NCI-H187 (cell line): ENCODE measurements at regions not wholly inside any gene's neighbourhood (a gene's known extent, or its start where the extent isn't known, plus 50 kb on each side); places are given as distances from the start of the nearest gene placed in this dataset.

ENCODE experiments used
- DNase-seq, 2 experiments: peaks; one replicate each; lab custom pipeline; 2025; lab: John Stamatoyannopoulos, UW

DNA sequence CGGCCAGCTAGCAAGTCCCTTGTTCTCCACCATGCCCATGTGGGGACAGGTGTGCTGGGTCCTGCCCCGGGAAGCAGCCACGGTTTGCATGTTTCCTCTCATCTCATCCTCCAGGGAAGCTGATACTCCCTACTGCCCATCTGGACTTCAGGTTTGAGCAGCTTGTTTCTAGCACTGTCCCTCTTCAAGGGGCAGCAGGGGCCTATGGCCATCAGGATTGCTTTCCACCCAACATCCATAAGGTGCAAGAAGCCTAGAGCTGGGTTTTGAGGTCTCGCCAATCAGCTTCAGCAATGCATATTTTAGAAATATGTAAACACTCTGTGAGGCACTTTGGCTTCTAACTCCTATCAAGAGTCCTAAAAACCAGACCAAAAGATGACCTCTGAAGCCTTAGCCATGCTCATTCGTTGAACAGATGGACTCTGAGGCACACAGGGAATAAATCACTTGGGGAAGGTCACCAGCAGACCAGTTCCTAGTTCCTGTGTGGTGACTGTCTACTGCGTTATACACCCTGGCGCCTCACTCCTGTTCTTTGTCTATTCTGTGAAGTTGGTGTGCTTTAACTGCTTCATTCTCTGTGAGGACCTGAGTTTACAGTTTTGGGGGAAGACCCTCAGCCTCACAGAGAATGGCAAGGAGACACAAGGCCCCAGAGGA is 192.6 kb upstream of the TWIST2 start:
- no peak for DNase-seq

GRCh38 chr2:238655974-238656722 is 191.7 kb upstream of the TWIST2 start:
- DNase-seq, result no peak

GRCh38 chr2:238657132-238658053 is 190.5 kb upstream of the TWIST2 start:
- DNase-seq, result no peak

- DNase-seq, result no peak
Measured at GRCh38 chr2:238658054-238658407, 189.9 kb upstream of the TWIST2 start.

DNA sequence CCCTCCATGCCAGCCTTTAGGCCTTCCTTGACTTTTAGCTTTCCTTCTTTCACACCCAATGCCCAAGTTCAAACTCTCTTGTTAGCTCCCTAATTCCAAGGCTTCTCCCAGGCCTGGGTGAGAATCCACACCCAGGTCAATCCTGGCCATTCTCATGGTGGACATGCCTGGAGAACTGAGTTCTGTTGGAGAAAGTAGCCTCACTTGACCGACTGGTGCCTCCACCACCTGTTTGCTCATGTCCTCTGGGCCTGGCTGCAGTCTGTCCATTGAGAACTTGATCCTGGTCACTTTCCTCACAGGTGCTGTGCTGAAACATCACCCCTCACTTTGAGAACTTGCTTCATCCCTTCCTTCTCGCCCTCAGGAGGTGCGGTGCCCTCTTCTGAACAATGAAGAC is 189.1 kb upstream of the TWIST2 start:
- no peak for DNase-seq

- DNase-seq, result no peak
Measured at GRCh38 chr2:238659231-238659630, 188.7 kb upstream of the TWIST2 start.

DNA sequence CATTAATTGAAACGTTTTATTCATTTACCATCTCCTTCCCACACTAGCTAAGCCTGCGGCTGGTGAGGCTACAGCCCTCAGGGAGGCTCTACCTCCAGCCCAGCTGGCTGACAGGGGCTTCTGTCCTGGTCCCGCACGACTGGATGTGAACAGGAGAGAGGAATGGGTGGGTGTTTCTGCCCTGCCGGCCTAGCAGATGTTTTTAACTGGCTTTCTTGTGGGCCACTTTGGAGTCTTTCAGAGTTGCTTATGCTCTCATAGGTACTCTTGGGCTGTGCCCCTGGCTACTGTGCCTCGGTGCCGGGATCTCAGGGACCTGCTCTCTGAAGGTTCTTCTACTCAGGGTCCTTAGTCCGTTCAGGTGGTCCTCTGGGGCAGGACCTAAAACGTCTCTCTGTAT is 184.3 kb upstream of the TWIST2 start:
- DNase-seq, result no peak

GRCh38 chr2:238665919-238666318 is 182.0 kb upstream of the TWIST2 start:
- no peak for DNase-seq

DNA sequence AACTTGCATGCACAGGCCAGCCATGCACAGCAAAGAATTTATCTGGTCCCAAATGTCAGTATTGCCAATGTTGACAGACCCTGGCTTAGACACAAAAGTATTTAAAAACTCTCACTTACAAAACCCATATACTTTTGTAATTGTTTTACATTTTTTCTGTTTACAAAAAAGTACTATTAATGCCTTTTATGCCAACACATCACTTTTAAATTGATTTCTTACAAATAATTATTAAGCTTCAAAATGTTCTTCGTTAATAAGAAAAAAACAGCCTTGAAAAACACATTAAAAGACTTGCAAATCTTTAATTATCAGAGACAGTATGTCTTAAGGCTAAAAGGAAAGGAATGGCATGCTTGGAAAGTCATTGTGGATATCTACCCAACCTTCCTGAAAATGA is 181.3 kb upstream of the TWIST2 start:
- DNase-seq, result no peak

DNA sequence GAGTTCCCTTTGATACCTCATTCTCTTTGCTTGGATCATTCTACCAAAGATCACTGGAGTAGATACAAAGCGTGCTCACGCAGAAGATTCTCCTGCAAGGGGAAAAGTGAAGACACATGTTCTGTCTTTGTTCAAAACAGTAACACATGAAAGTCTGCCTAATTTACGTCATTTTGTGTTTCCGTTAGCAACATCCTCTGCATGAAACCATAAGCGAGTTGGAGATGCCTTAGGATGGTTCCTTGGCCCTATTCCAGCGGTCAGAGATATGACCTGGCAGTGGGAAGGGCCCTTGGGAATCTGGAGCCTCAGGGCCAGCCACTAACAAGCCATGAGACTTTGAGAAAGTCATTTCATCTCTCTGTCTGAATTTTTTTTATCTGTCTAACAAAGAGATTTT is 180.9 kb upstream of the TWIST2 start:
- no peak for DNase-seq

DNA sequence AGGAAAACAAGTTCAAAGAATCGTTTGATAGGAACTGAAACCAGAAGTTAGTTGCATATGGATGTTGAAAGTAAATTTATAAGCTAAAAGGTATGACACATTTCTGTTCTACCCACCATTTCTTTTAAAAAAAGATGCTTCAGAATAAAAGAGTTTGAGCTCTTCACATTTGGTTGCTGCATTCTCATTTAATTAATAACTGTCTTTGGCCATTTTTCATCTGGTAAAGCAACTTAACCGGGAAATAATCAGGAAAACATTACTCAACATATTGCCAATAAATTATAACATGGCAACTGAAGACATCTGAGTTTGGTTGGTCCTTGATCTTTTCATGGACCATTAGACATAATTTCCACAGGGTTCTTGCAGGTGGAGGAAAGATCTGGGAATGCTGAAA is 180.2 kb upstream of the TWIST2 start:
- no peak for DNase-seq

GRCh38 chr2:238668426-238668825 is 179.5 kb upstream of the TWIST2 start:
- no peak for DNase-seq

- no peak for DNase-seq
Measured at GRCh38 chr2:238669046-238669445, 178.8 kb upstream of the TWIST2 start.

GRCh38 chr2:238669581-238670080 is 178.3 kb upstream of the TWIST2 start:
- DNase-seq, result no peak

- no peak for DNase-seq
Measured at GRCh38 chr2:238670111-238670585, 177.7 kb upstream of the TWIST2 start.

GRCh38 chr2:238682536-238682935 is 165.3 kb upstream of the TWIST2 start:
- DNase-seq, result no peak

DNA sequence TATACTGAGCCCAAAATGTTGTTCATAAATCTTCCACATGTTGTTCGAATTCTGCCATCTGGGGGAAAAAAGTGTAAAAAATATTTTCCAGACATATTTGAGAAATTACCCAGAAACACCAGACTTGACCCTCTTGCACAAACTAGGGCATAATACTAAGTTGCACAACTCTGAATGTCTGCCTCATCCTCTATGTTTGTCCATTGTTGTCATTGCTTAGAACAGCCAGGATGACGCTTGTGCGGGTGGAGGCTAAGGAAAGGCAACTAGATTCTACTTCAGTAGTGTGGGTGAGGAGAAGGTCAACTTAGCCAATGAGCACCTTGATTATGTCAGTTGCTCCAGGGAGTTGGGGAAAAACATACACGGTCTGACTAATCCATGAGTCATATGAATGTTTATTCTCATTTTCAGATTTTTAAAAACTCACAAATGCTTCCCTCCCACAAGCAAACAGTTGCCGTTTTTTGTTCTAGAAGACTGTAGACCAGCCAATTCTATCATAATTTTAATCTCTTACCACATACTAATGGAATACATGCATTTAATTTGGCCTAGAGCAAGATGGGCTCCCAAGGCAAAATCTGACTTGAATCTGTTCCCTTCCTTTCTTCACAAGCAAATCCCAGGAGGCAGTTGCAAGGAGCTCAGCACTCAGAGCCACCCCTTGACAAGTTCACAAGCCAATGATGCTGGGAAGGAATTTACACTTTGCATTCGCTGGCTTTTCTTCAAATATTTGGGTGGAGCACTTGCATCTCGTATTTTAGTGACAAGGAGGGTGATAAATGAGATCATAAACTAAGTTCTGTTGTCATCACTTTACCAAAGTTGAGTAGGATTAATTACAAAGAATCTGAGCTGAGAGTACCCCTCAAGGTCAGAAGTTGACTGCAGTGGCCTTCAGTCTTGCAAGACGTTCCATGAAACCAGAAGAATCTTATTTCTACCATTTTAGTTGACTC is 163.2 kb upstream of the TWIST2 start:
- DNase-seq, result no peak

DNA sequence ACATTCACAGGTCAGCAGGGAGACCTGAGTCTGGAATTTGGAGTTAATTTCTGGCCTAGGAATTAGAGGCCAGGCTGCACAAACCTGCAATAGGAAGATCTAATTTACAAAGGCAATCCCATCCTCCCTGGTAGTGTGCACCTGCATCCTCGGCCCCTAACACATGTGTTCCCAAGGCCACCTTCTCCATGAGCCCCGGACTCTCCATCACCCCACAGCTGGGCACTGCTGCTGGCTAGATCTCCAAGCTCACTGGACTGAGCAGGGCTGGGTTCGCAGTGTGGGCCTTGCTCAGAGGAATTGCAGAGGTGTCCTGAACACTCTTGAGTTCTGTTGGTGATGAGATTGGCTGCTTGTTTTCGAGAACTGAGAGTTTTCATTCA is 162.6 kb upstream of the TWIST2 start:
- no peak for DNase-seq

GRCh38 chr2:238685713-238686112 is 162.2 kb upstream of the TWIST2 start:
- DNase-seq, result no peak

DNA sequence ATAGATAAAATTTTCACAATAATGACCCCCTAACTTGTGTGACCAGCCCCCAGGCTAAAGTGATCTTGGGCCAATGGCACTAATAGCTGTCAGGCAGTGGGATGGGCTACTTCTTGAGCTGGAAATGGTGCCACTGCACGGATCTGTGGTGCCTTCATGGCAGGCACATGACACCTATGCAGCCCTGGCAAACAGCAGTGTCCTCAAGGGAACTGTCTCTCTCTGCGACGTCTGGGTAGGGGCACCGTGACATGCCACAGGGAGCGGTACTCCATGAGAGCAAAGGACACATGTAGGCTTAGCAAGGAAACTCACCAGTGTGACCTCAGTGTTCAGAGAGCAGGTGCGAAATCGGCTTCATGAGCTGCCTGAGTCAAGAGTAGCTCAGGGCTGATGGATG is 161.7 kb upstream of the TWIST2 start:
- DNase-seq, result no peak
